ENCODE measurements at regions not wholly inside any gene's neighbourhood (a gene's known extent, or its start where the extent isn't known, plus 50 kb on each side); places are given as distances from the start of the nearest gene placed in this dataset.

- no peak for DNase-seq (ENCODE audit: low read depth, low spot score)
- TF ChIP-seq, protein P1, sequence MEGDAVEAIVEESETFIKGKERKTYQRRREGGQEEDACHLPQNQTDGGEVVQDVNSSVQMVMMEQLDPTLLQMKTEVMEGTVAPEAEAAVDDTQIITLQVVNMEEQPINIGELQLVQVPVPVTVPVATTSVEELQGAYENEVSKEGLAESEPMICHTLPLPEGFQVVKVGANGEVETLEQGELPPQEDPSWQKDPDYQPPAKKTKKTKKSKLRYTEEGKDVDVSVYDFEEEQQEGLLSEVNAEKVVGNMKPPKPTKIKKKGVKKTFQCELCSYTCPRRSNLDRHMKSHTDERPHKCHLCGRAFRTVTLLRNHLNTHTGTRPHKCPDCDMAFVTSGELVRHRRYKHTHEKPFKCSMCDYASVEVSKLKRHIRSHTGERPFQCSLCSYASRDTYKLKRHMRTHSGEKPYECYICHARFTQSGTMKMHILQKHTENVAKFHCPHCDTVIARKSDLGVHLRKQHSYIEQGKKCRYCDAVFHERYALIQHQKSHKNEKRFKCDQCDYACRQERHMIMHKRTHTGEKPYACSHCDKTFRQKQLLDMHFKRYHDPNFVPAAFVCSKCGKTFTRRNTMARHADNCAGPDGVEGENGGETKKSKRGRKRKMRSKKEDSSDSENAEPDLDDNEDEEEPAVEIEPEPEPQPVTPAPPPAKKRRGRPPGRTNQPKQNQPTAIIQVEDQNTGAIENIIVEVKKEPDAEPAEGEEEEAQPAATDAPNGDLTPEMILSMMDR (IDR thresholded peaks at IDR 0.05; ENCODE audit: low read depth, low read length) = no peak
- Histone ChIP-seq H3K9me3 (ENCODE audit: control insufficient read depth, insufficient read depth, low read length) (no peaks in the 10 kb centered on the region), H3K27me3 (ENCODE audit: control insufficient read depth, insufficient read depth, low read length) (no peaks in the 10 kb centered on the region), H3K4me3 (ENCODE audit: low read depth, low read length) (no peak overlapping the region), H3K27ac (ENCODE audit: low read depth, low read length) (no peak overlapping the region)
- POLR2A ChIA-PET = no interaction called here
- CTCF ChIA-PET = interaction anchor here (0.9 to 7.0 kb wide), 3 partner anchors 8 to 132 kb away, joined by 3 to 239 read pairs (median 5); no protein-coding TSS in a partner anchor
Observed at GRCh38 chr5:86879086-86879485, 261.3 kb downstream of the COX7C start.

DNA sequence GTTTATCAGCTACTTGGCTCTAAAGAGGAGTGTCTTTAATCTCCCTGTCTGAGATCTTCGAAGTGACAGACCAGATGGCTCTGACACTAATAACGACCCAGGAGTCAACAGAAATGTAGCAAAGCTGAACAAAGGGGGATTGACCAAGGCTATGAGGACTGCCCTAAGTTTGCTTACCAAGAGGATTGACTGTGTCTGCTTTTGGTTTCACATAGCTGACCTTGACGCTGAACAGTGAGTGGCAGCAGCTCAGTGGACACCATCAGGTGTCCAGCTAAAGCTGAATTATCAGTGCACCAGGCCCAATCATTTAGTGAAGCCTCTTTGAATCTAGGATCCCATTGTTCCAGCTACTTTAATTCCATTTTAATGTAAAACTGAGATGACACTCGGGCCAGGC is 262.6 kb downstream of the COX7C start:
- DNase-seq (ENCODE audit: low read depth, low spot score) = no peak
- Histone ChIP-seq H3K27ac (ENCODE audit: low read depth, low read length) (no peak overlapping the region), H3K4me3 (ENCODE audit: low read depth, low read length) (no peak overlapping the region), H3K9me3 (ENCODE audit: control insufficient read depth, insufficient read depth, low read length) (no peaks in the 10 kb centered on the region), H3K27me3 (ENCODE audit: control insufficient read depth, insufficient read depth, low read length) (no peaks in the 10 kb centered on the region)
- POLR2A ChIA-PET = interaction anchor here (1.3 kb wide), 1 partner anchor 88 kb away, joined by 5 read pairs; no protein-coding TSS in a partner anchor
- TF ChIP-seq, protein P1 (IDR thresholded peaks at IDR 0.05; ENCODE audit: low read depth, low read length) = no peak
- CTCF ChIA-PET = interaction anchor here (0.6 to 7.0 kb wide), 32 partner anchors 8 to 454 kb away, joined by 3 to 239 read pairs (median 4); no protein-coding TSS in a partner anchor

GRCh38 chr5:86880785-86881492 is 263.2 kb downstream of the COX7C start:
- Histone ChIP-seq H3K27ac (ENCODE audit: low read depth, low read length) (no peak overlapping the region), H3K4me3 (ENCODE audit: low read depth, low read length) (no peak overlapping the region), H3K27me3 (ENCODE audit: control insufficient read depth, insufficient read depth, low read length) (no peaks in the 10 kb centered on the region), H3K9me3 (ENCODE audit: control insufficient read depth, insufficient read depth, low read length) (no peaks in the 10 kb centered on the region)
- peak; percentile 69 for DNase-seq (ENCODE audit: low read depth, low spot score)
- CTCF ChIA-PET = interaction anchor here (0.6 to 7.0 kb wide), 30 partner anchors 8 to 136 kb away, joined by 3 to 239 read pairs (median 4); no protein-coding TSS in a partner anchor
- TF ChIP-seq, protein P1 (IDR thresholded peaks at IDR 0.05; ENCODE audit: low read depth, low read length) = peak; percentile 96
- POLR2A ChIA-PET = interaction anchor here (1.3 kb wide), 1 partner anchor 87 kb away, joined by 5 read pairs; no protein-coding TSS in a partner anchor

DNA sequence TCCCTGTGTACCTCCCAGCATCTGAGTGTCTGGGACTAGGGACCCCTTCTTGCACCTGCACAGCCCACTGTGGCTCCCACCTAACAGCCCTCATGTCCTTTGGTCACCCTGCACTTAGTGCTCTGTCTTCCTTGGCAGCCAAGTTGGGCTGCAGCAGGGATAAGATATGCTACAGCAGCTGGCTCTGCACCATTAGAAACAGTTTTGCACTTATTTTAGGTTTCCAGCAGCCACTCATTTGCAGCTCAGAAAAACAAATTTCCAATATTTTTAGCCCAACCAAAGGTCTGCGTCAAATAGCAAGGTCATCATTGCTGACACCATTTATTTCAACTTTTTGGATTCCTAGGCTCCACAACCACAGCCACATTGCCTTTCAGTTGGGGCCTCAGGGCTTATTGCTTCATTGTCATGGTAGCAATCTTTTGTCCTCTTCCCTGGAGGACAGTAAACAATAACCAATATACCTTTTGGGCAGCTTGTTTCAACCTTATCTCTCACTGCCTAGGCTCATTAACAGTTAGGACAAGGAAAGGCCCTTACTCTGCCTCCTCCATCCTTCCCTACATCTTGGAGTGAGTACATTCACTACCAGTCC is 263.9 kb downstream of the COX7C start:
- TF ChIP-seq, protein P1 (IDR thresholded peaks at IDR 0.05; ENCODE audit: low read depth, low read length) = no peak
- H3K27me3 ChIP-seq (ENCODE audit: control insufficient read depth, insufficient read depth, low read length) = no peaks in the 10 kb centered on the region
- no peak for DNase-seq (ENCODE audit: low read depth, low spot score)
- CTCF ChIA-PET = interaction anchor here (3.3 to 7.0 kb wide), 2 partner anchors 87 to 131 kb away, joined by 75 to 239 read pairs; no protein-coding TSS in a partner anchor
- no peak overlapping the region for H3K27ac ChIP-seq (ENCODE audit: low read depth, low read length)
- H3K4me3 ChIP-seq (ENCODE audit: low read depth, low read length) = no peak overlapping the region
- POLR2A ChIA-PET = interaction anchor here (1.3 kb wide), 1 partner anchor 87 kb away, joined by 5 read pairs; no protein-coding TSS in a partner anchor
- H3K9me3 ChIP-seq (ENCODE audit: control insufficient read depth, insufficient read depth, low read length) = no peaks in the 10 kb centered on the region

- Histone ChIP-seq H3K27ac (ENCODE audit: low read depth, low read length) (no peak overlapping the region), H3K27me3 (ENCODE audit: control insufficient read depth, insufficient read depth, low read length) (no peaks in the 10 kb centered on the region), H3K4me3 (ENCODE audit: low read depth, low read length) (no peak overlapping the region), H3K9me3 (ENCODE audit: control insufficient read depth, insufficient read depth, low read length) (no peaks in the 10 kb centered on the region)
- CTCF ChIA-PET = interaction anchor here (1.1 to 1.5 kb wide), 2 partner anchors 84 to 129 kb away, joined by 3 to 8 read pairs; no protein-coding TSS in a partner anchor
- TF ChIP-seq, protein P1 (IDR thresholded peaks at IDR 0.05; ENCODE audit: low read depth, low read length) = no peak
- POLR2A ChIA-PET = no interaction called here
- no peak for DNase-seq (ENCODE audit: low read depth, low spot score)
Observed at GRCh38 chr5:86884608-86885007, 266.9 kb downstream of the COX7C start.
